ENCODE measurements at regions not wholly inside any gene's neighbourhood (a gene's known extent, or its start where the extent isn't known, plus 50 kb on each side); places are given as distances from the start of the nearest gene placed in this dataset.

GRCh38 chr6:94052749-94053148 is 633.4 kb upstream of the EPHA7 start:
- TF ChIP-seq POLR2A (IDR thresholded peaks at IDR 0.05) (no peak), CTCF (IDR thresholded peaks at IDR 0.05) (no peak)
